ENCODE measurements at regions not wholly inside any gene's neighbourhood (a gene's known extent, or its start where the extent isn't known, plus 50 kb on each side); places are given as distances from the start of the nearest gene placed in this dataset.

DNA sequence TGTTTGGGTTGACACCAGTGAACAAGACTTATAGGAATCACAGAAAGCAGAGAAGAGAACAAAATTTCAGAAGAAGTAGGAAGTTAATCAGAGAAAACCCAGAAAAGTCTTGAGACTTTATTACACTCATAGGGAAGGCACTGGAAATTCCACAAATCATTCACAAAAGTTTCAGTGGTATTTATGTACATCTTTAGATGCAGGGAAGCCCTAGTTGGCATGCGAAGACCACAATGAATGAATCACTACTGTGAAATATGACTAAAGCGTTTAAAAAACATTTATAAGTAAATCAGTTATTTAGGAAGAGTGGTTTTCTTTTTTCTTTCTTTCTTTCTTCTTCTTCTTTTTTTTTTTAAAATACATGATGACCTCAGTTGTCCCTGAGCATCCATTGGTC lies 105.1 kb downstream of the NUP35 start:
- TF ChIP-seq, protein P1, sequence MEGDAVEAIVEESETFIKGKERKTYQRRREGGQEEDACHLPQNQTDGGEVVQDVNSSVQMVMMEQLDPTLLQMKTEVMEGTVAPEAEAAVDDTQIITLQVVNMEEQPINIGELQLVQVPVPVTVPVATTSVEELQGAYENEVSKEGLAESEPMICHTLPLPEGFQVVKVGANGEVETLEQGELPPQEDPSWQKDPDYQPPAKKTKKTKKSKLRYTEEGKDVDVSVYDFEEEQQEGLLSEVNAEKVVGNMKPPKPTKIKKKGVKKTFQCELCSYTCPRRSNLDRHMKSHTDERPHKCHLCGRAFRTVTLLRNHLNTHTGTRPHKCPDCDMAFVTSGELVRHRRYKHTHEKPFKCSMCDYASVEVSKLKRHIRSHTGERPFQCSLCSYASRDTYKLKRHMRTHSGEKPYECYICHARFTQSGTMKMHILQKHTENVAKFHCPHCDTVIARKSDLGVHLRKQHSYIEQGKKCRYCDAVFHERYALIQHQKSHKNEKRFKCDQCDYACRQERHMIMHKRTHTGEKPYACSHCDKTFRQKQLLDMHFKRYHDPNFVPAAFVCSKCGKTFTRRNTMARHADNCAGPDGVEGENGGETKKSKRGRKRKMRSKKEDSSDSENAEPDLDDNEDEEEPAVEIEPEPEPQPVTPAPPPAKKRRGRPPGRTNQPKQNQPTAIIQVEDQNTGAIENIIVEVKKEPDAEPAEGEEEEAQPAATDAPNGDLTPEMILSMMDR (IDR thresholded peaks at IDR 0.05; ENCODE audit: borderline replicate concordance): no peak
- intact Hi-C loops (cut with micrococcal nuclease): no loop called here
- no peak overlapping the region for H3K4me3 ChIP-seq
- H3K27me3 ChIP-seq (ENCODE audit: low read depth): no peaks in the 10 kb centered on the region
- no peak overlapping the region for H3K27ac ChIP-seq (replicated peaks)
- no peaks in the 10 kb centered on the region for H3K36me3 ChIP-seq
- H3K9me3 ChIP-seq (replicated peaks): no peaks in the 10 kb centered on the region
- peaks cover 10% of the 10 kb centered on the region for H3K4me1 ChIP-seq
- no peak for DNase-seq

DNA sequence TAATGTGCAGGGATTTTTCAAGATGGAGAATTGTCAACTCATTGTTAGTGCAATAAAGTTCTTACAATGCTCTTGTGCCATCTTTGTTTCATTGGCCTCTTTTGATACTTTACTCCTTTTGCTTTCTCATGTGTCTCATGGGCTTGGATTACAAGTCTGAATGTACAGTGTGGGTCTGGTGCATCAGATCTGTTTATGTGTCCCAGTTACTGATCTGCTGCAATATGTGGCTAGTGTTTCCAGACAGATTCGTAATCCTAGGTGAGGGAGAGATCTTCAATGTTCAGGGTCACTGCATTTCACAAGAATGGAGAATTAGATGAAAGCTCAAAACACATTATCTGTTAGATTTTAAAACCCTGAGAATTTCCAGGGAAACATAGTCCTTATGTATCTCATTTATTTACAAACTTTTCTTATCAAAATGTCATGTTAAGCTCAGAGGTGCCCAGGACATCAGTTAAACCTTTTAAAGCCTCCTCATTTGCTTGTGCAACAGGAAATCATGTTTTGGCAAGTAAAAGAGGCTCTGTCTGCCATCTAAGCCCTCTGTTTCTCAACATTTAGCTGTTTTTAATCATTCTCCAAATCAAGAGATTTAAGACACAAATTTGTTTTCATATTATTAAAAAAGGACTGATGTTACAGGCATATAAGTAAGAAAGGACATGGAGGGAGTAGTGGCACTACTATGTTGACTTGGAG lies 108.1 kb downstream of the NUP35 start:
- H3K27ac ChIP-seq (replicated peaks): no peak overlapping the region
- H3K4me3 ChIP-seq: no peak overlapping the region
- H3K27me3 ChIP-seq (ENCODE audit: low read depth): no peaks in the 10 kb centered on the region
- TF ChIP-seq, protein P1 (IDR thresholded peaks at IDR 0.05; ENCODE audit: borderline replicate concordance): no peak
- intact Hi-C loops (cut with micrococcal nuclease): no loop called here
- no peak for DNase-seq
- no peaks in the 10 kb centered on the region for H3K36me3 ChIP-seq
- H3K4me1 ChIP-seq: peaks cover 2% of the 10 kb centered on the region
- H3K9me3 ChIP-seq (replicated peaks): no peaks in the 10 kb centered on the region

DNA sequence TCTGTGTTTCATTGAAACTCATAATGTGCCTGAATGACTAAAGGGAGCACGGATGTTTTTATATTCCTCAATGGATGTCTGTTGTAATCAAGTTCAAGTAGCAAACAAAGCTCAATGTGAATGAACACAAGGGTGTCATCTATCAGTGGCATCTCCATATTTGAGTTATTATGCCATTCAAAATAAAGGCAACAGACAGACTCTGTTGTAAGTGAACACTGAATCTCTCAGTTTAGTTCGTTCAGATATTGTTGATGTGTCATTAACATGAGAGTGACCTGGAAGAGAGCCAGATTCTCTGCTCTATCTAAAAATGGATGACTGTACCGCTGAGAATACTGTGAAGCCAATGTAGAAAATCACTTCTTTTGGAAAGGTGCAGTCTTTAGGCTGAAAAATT lies 118.7 kb downstream of the NUP35 start:
- Histone ChIP-seq H3K4me3 (no peak overlapping the region), H3K27ac (replicated peaks) (no peak overlapping the region), H3K9me3 (replicated peaks) (no peaks in the 10 kb centered on the region), H3K27me3 (ENCODE audit: low read depth) (no peaks in the 10 kb centered on the region), H3K36me3 (no peaks in the 10 kb centered on the region), H3K4me1 (no peaks in the 10 kb centered on the region)
- no peak for DNase-seq
- TF ChIP-seq, protein P1 (IDR thresholded peaks at IDR 0.05; ENCODE audit: borderline replicate concordance): no peak
- intact Hi-C loops (cut with micrococcal nuclease): no loop called here

DNA sequence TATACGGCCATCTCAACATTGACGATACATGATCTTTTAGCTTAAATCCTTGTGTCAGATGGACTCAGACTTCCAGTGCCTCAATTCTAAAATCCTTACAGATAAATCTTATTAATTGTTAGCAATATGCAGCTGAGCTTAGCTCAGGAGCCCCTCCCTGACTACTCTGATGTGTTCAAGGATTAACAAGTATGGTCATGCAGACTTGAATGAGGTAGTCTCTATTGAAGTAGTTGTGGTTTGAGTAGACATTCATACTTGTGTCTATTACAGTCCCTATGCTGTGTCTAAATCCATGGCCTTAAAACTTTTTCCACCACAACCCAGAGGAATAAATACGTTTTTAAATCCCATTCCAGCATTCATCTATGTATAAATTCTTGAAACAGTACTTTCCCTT lies 119.5 kb downstream of the NUP35 start:
- Histone ChIP-seq H3K36me3 (no peaks in the 10 kb centered on the region), H3K9me3 (replicated peaks) (no peaks in the 10 kb centered on the region), H3K27me3 (ENCODE audit: low read depth) (no peaks in the 10 kb centered on the region), H3K4me1 (no peaks in the 10 kb centered on the region), H3K4me3 (no peak overlapping the region), H3K27ac (replicated peaks) (no peak overlapping the region)
- TF ChIP-seq, protein P1 (IDR thresholded peaks at IDR 0.05; ENCODE audit: borderline replicate concordance): no peak
- intact Hi-C loops (cut with micrococcal nuclease): no loop called here
- DNase-seq: no peak

DNA sequence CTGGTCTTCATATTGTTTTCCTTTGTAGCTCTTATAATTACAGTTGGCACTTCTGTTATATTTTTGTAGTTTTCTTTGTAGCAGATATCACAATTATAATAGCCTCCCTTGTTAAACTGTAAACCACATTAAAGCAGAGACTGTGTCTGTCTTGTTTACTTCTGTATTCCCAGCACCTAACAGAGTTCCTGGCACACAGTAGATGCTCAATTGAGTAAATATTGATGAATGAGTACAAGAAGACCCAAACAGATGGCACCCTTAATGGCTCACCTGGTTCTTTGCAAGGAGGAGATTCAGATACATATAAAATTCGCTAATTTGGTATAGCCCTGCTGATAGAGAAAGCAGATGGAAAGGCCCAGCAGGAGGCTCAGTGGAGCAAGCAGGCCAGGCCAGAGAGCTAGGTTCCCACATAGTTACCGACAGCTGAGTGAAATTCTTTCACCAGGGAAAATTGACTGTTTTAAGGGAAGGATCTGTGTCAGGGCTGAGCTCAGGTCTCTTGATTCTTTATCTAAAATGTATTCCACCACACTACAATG lies 120.1 kb downstream of the NUP35 start:
- no peak overlapping the region for H3K27ac ChIP-seq (replicated peaks)
- no peak overlapping the region for H3K4me3 ChIP-seq
- H3K9me3 ChIP-seq (replicated peaks): no peaks in the 10 kb centered on the region
- intact Hi-C loops (cut with micrococcal nuclease): no loop called here
- no peaks in the 10 kb centered on the region for H3K4me1 ChIP-seq
- TF ChIP-seq, protein P1 (IDR thresholded peaks at IDR 0.05; ENCODE audit: borderline replicate concordance): no peak
- DNase-seq: no peak
- H3K36me3 ChIP-seq: no peaks in the 10 kb centered on the region
- no peaks in the 10 kb centered on the region for H3K27me3 ChIP-seq (ENCODE audit: low read depth)

Data from left ventricle myocardium inferior (tissue), 1 donor.